Left lung (tissue), 4 donors: ENCODE measurements at regions not wholly inside any gene's neighbourhood (a gene's known extent, or its start where the extent isn't known, plus 50 kb on each side); places are given as distances from the start of the nearest gene placed in this dataset.

Experiments
- ATAC-seq: fragments of 200-7000 bp; cut with Tn5 transposase; one replicate; pipeline ENCODE4 v1.9.1; 2020; ENCODE audit warnings: moderate library complexity
- DNase-seq, 4 donors: peaks; one replicate each; pipeline ENCODE4 v3.0.0-alpha.2; 2013 to 2020
- H3K27ac ChIP-seq, 2 donors: fragments of 200-600 bp; sonication (generic) in 1 of 2; one replicate each; pipeline versions ENCODE4 v1.5.0 to v1.8.0; 2020 to 2021
- H3K27me3 ChIP-seq, 2 donors: fragments of 200-600 bp; sonication (generic) in 1 of 2; one replicate each; pipeline versions ENCODE4 v1.5.0 to v1.8.0; 2020 to 2021
- H3K36me3 ChIP-seq, 2 donors: fragments of 200-600 bp; sonication (generic) in 1 of 2; one replicate each; pipeline versions ENCODE4 v1.5.0 to v1.8.0; 2020 to 2021
- H3K4me1 ChIP-seq, 2 donors: fragments of 200-600 bp; one replicate each; pipeline ENCODE4 v1.8.0; 2021
- H3K4me3 ChIP-seq, 2 donors: fragments of 200-600 bp; sonication (generic) in 1 of 2; one replicate each; pipeline versions ENCODE4 v1.5.0 to v1.8.0; 2020 to 2021; ENCODE audit warnings: mild to moderate bottlenecking in 1 of 2
- H3K9me3 ChIP-seq, 2 donors: fragments of 200-600 bp; sonication (generic) in 1 of 2; one replicate each; pipeline versions ENCODE4 v1.5.0 to v1.8.0; 2020 to 2021
- intact Hi-C, 2 donors: fragments of 100-400 bp; cut with DNase I; formaldehyde crosslinking; loops; one replicate each; pipeline versions ENCODE4 v1.11.2 to v1.14.2; 2022
- TF ChIP-seq, protein P1 (sequence below), 2 donors: fragments of 200-600 bp; sonication (generic) in 1 of 2; IDR thresholded peaks; one replicate each; pipeline versions ENCODE4 v1.5.0 to v1.8.0; 2021; ENCODE audit warnings: antibody characterized with exemption in 2 of 2
- donor health status: DM: no; HTN: yes; CAD: no.
- donor health status: DM: no; HTN: no; CAD: no.

DNA sequence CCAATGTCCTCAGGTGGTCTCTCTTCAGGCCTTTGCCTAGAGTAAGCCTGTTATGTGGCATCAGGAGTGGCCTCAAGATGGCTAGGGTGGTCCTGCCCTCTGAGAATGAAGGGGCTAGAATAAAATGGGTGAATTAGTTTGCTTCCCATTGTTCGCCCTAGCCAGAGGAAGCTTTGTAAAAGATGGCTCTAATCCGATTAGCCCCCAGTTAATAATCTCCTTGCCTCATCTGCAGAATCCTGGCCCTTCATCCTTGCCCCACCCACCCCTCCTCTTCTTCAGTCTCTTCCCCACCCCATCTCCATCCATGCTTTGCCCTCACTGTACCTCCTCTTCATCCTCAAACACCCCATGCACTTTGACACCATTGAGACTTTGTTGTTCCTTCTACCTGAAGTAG is 57.4 kb upstream of the LGALSL start:
- intact Hi-C loops, result no loop called here
- Histone ChIP-seq H3K9me3 (no peaks in the 10 kb centered on the region), H3K36me3 (no peaks in the 10 kb centered on the region), H3K27me3 (no peaks in the 10 kb centered on the region), H3K27ac (no peak overlapping the region), H3K4me3 (no peak overlapping the region), H3K4me1 (peaks cover 5 to 30% of the 10 kb centered on the region in 2 donors)
- DNase-seq (no peak), ATAC-seq (no peak)
- TF ChIP-seq, protein P1, sequence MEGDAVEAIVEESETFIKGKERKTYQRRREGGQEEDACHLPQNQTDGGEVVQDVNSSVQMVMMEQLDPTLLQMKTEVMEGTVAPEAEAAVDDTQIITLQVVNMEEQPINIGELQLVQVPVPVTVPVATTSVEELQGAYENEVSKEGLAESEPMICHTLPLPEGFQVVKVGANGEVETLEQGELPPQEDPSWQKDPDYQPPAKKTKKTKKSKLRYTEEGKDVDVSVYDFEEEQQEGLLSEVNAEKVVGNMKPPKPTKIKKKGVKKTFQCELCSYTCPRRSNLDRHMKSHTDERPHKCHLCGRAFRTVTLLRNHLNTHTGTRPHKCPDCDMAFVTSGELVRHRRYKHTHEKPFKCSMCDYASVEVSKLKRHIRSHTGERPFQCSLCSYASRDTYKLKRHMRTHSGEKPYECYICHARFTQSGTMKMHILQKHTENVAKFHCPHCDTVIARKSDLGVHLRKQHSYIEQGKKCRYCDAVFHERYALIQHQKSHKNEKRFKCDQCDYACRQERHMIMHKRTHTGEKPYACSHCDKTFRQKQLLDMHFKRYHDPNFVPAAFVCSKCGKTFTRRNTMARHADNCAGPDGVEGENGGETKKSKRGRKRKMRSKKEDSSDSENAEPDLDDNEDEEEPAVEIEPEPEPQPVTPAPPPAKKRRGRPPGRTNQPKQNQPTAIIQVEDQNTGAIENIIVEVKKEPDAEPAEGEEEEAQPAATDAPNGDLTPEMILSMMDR (IDR thresholded peaks at IDR 0.05), result no peak

DNA sequence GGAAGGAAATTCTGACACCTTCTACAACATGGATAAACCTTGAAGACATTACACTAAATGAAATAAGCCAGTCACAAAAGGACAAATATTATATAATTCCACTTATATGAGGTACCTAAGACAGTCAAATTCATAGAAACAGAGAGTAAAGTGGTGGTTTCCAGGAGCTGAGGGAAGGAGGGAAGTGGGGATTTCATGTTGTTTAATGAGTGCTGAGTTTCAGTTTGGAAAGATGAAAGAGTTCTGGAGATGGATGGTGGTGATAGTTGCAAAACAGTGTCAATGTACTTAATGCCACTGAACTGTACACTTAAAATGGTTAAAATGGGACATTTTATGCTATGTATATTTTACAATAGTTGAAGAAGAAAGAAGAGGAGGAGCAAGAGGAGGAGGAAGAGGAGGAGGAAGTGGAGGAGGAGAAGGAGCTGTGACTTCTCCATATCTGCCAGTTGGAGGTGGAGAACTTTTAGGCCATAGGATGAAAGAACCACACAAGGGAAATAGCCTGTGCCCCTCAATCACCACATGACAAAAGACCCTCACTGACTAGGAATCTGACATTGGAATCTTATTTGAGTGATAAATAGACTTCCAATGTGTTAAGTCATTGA is 55.3 kb upstream of the LGALSL start:
- Histone ChIP-seq H3K4me1 (peaks cover 10 to 43% of the 10 kb centered on the region in 2 donors), H3K27ac (no peak overlapping the region), H3K36me3 (no peaks in the 10 kb centered on the region), H3K27me3 (no peaks in the 10 kb centered on the region), H3K9me3 (no peaks in the 10 kb centered on the region), H3K4me3 (no peak overlapping the region)
- intact Hi-C loops, result no loop called here
- TF ChIP-seq, protein P1 (IDR thresholded peaks at IDR 0.05), result no peak
- no peak for DNase-seq
- no peak for ATAC-seq

DNA sequence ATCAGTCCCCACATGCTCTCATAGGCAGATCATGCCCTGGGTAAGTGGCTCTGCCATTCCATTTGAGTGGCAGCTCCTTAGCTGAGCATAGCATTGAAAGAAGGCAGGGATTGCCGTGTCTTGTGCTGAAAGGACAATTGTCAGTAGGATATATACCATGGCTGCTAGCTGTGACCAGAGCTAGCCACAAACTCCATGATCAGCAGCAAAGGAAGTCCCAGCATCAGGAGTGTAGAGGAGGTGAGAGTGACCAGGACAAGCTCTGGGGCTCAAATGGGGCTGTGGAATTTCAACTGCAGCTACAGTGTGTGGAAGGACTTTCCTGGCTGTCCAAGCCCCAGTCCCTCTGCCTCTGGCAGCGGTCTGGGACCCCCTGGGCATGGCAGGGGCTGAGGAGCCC is 54.4 kb upstream of the LGALSL start:
- peaks cover 15 to 52% of the 10 kb centered on the region in 2 donors for H3K4me1 ChIP-seq
- no peak for DNase-seq
- TF ChIP-seq, protein P1 (IDR thresholded peaks at IDR 0.05), result no peak
- ATAC-seq, result no peak
- H3K27me3 ChIP-seq, result no peaks in the 10 kb centered on the region
- intact Hi-C loops, result no loop called here
- no peaks in the 10 kb centered on the region for H3K9me3 ChIP-seq
- no peaks in the 10 kb centered on the region for H3K36me3 ChIP-seq
- no peak overlapping the region for H3K27ac ChIP-seq
- H3K4me3 ChIP-seq, result no peak overlapping the region

DNA sequence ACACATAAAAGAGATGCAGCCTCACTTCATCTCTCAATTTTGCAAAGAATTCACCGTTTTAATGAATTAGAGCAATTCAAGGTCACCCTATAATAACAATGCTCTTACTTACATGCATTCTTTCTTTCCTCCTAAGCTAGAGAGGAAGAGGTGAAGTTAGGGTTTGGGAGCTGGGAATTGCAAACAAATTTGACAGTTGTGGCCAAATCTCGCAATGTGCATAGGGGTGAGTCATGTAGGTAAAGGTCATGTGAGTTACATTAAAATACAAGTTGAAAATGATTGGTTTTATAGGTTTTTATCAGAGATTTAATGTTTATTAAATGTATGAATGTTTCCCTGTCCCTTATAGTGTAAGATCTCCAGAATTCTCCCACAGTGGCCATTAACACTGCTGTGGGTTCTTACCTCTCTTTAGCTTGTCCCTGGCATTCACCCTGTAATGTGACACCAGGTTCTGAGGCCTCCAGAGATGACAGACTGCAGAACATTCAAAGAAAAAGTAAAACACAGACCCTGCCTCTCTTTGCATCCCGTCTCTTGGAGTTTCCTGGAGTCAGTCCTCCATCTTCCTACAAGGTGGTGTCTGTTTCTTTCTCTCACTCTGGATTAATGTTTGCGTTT is 53.7 kb upstream of the LGALSL start:
- intact Hi-C loops, result no loop called here
- Histone ChIP-seq H3K4me3 (no peak overlapping the region), H3K36me3 (no peaks in the 10 kb centered on the region), H3K27me3 (no peaks in the 10 kb centered on the region), H3K9me3 (no peaks in the 10 kb centered on the region), H3K27ac (no peak overlapping the region), H3K4me1 (peaks cover 22 to 59% of the 10 kb centered on the region in 2 donors)
- TF ChIP-seq, protein P1 (IDR thresholded peaks at IDR 0.05), result no peak
- DNase-seq, result no peak
- no peak for ATAC-seq

DNA sequence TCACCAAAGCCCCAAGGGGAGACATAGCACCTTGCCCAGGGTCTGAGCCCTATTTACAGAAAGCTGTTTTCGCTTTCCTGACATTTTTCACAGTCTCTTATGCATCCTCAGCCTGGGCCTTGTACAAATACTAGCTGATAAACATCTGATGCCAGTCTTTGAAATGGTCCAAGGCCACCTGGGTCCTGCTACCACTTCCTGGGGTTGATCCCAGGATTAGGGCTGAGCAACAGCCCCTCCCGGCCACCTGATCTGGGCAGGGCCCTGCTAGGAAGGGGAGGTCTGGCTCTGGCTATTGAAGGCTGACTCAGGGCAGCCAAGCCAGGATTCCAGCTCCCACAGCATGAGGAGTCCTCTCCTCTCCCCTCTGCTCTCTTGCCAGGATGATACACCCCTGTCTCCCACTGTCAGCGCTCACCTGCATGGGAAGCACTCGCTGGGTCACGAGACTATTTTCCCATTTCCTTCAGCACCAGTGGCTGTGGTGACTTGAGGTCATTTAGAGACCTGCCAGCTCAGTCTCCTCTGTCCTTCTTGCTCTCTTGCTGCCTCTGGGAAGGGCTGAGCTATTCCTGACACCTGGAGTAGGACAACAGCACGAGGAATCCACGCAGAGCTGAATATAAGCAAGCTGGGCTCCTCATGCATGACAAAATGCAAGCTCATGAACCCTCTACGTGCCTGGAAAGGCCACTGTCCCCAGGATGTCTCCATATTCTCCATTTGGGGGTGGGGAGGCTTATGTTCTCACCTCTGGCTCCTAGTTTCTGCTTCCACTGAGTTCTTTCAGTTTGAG is 53.0 kb upstream of the LGALSL start:
- peaks cover 29 to 66% of the 10 kb centered on the region in 2 donors for H3K4me1 ChIP-seq
- TF ChIP-seq, protein P1 (IDR thresholded peaks at IDR 0.05), result no peak

More for the DNA sequence above, 53.0 kb upstream of the LGALSL start:
- no peak overlapping the region for H3K4me3 ChIP-seq
- peak in 1 of 4 donors; percentile 76 for DNase-seq
- intact Hi-C loops, result no loop called here
- no peaks in the 10 kb centered on the region for H3K27me3 ChIP-seq
- H3K27ac ChIP-seq, result peak overlapping the region; percentile 13 to 63
- no peaks in the 10 kb centered on the region for H3K9me3 ChIP-seq
- H3K36me3 ChIP-seq, result no peaks in the 10 kb centered on the region
- peak; percentile 32 for ATAC-seq
